HUDEP-2 (cell line): ENCODE measurements at regions not wholly inside any gene's neighbourhood (a gene's known extent, or its start where the extent isn't known, plus 50 kb on each side); places are given as distances from the start of the nearest gene placed in this dataset.

Source experiments
- DNase-seq, 76 experiments: peaks; one replicate each; lab custom pipeline; 2025; ENCODE audit not compliant: unreplicated experiment in 76 of 76; lab: John Stamatoyannopoulos, UW

- no peak for DNase-seq
Measured at GRCh38 chr6:134744301-134744700, 205.6 kb downstream of the ALDH8A1 start.

GRCh38 chr6:134741200-134741536, 208.7 kb downstream of the ALDH8A1 start:
- no peak for DNase-seq

GRCh38 chr6:134740473-134741199, 209.3 kb downstream of the ALDH8A1 start:
- no peak for DNase-seq

GRCh38 chr6:134740027-134740373, 209.9 kb downstream of the ALDH8A1 start:
- DNase-seq, result no peak

- DNase-seq, result no peak
Measured at GRCh38 chr6:134739299-134740026, 210.4 kb downstream of the ALDH8A1 start.

DNA sequence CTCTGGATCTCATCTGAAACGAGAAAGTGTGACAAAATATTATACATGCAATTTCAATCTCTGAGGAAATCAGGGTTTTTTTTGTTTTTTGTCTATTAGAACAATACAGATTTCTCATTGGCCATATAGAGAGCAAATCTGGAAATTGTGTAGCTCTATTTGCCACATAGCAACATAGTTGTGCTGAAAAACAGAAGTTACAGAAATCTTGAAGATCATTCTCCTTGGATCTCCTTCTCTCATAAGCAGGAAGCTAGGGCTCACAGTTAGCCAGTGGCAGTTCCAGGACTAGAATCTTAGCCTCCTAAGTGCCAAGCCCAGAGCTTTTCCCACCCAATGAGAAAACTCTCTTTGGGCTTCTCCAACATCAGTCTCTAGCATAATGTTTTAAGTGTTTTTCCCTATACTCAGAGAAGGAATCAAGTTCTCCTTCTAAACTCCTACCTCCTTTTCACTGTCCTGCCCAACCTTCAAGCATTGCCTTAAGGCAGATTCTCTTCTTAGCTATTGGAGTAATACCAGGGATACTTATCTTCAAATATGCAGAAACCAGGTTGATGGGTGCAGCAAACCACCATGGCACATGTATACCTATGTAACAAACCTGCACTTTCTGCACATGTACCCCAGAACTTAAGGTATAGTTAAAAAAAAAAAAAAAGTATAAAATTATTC, 211.6 kb downstream of the ALDH8A1 start:
- DNase-seq, result no peak

GRCh38 chr6:134735461-134735860, 214.4 kb downstream of the ALDH8A1 start:
- no peak for DNase-seq

- no peak for DNase-seq
Measured at GRCh38 chr6:134734312-134734869, 215.5 kb downstream of the ALDH8A1 start.

DNA sequence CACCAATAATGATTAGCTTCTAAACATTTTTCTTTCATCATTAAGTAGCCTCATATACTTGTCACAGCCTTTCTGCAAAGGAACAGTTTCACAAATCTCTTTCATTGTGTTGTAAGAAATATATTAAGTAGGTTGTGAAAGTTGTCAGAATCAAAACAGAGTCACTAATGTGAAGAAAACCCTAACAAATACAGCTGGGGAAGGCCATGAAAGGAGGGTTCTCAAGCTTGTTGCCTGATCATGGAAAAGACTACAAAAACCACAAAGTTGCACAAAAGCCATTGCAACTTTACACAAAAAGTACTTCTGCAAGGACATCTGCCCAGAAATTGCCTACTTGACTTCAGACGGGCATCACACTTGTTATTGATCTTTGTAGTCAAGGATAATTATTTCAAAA, 216.1 kb downstream of the ALDH8A1 start:
- DNase-seq, result no peak

DNA sequence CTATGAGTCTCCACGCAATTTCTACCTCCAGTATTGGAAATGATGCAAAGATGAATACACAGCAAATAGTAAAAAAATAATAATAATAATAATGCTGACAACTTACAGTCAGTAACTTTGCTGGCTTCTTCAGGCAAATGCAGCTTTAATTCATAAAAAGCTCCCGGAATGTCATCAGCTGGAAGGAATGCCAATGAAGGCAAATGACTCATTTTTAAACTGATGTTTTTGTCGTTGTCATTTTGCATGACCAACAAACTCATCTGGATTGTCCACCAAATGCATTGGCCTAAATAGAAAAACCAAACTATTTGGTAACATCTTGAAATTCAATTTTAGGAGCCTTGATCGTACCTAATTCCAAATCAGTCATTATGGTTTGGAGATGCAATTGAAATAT, 217.1 kb downstream of the ALDH8A1 start:
- no peak for DNase-seq

- DNase-seq, result no peak
Measured at GRCh38 chr6:134731615-134732014, 218.3 kb downstream of the ALDH8A1 start.

- no peak for DNase-seq
Measured at GRCh38 chr6:134730013-134730412, 219.9 kb downstream of the ALDH8A1 start.

- no peak for DNase-seq
Measured at GRCh38 chr6:134729561-134729960, 220.3 kb downstream of the ALDH8A1 start.

DNA sequence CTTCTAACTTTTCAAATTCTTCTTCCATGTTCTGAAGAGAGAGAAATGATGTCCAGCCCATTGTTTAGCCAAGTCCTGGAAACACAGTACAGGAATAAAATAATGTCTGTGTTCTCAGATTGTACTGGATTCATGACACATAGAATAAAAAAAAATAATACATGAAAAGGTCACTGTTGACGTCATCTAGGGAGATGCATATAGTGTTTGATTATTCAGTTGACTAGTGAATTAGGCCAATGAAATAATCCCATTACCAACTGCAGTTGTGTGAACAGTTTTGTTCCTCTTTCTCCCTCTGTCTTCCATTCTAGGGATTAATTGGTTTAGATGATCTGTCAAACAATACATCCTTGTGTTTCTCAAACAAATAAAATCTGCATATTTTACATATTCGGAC, 222.8 kb downstream of the ALDH8A1 start:
- no peak for DNase-seq

DNA sequence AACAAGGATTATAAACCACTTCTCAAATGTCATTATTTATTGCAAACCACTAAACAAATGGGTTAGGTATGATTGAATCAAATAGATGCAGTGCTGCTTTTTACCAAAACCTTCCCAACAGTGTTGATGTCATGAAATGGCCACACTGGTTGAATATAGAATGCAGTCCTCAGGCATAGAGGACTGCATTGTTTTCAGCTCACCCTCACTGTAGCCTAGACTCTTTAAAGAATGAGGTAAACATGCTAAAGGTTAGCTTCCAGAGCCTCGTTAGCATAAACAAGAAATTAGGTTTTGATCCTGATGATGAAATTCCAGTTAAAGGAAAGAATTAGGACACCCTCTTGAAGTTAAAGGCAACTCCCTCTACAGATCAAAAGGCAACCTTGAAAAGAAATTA, 224.3 kb downstream of the ALDH8A1 start:
- no peak for DNase-seq

GRCh38 chr6:134724771-134725340, 225.0 kb downstream of the ALDH8A1 start:
- DNase-seq, result no peak

- no peak for DNase-seq
Measured at GRCh38 chr6:134723081-134723871, 226.6 kb downstream of the ALDH8A1 start.

DNA sequence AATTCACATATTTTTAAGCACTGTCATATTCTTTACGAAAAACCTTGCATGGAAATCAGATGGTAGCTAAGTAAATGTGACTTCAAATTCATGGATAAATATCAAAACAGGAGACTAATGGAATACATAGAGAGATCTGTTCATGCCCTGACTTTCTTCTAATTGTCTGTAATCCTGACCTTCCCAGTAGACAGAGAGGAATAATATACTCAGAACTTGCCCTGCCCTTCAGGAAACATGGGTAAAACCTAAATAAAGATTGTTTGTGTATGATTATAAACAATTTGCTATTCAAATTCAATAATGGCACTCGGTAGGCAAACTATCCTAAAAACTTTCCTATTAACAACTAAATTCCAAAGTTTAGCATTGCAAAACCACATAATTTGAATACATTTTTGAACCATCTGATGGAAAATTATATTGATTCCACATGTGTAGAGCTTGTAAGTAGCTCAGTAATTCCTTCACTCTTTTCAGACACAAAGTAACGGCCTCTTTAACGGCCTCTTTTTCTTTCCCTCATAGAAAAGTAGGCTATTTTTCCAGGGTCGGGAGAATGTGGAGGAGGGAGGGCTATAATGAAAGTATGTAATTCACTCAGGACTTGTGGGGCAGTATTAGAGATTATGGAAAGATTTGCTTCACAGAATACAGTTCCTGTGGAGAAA, 227.6 kb downstream of the ALDH8A1 start:
- DNase-seq, result no peak

- DNase-seq, result no peak
Measured at GRCh38 chr6:134721060-134721405, 228.9 kb downstream of the ALDH8A1 start.
